ENCODE measurements at regions not wholly inside any gene's neighbourhood (a gene's known extent, or its start where the extent isn't known, plus 50 kb on each side); places are given as distances from the start of the nearest gene placed in this dataset.

GRCh38 chr22:47705350-47705749 lies 942.9 kb downstream of the TBC1D22A start:
- H3K4me3 Mint-ChIP-seq, result no peak overlapping the region
- peaks cover 17% of the 10 kb centered on the region; the same call in 1 of the 2 replicates for H3K36me3 Mint-ChIP-seq (ENCODE audit: low read depth)
- H3K9me3 Mint-ChIP-seq, result peaks cover 42% of the 10 kb centered on the region
- no peaks in the 10 kb centered on the region for H3K4me1 Mint-ChIP-seq (ENCODE audit: low read depth)
- H3K27ac Mint-ChIP-seq, result no peak overlapping the region
- no peaks in the 10 kb centered on the region for H3K27me3 Mint-ChIP-seq (ENCODE audit: insufficient read depth)
- no peak for TF ChIP-seq CTCF (IDR thresholded peaks at IDR 0.05)
- DNase-seq, result no peak

GRCh38 chr22:47698906-47699305 lies 936.5 kb downstream of the TBC1D22A start:
- Mint-ChIP-seq H3K36me3 (ENCODE audit: low read depth) (no peaks in the 10 kb centered on the region), H3K4me1 (ENCODE audit: low read depth) (no peaks in the 10 kb centered on the region), H3K4me3 (no peak overlapping the region), H3K27me3 (ENCODE audit: insufficient read depth) (no peaks in the 10 kb centered on the region; the same call in 1 of the 2 replicates), H3K9me3 (peaks cover 48% of the 10 kb centered on the region), H3K27ac (no peak overlapping the region)
- DNase-seq, result no peak
- no peak for TF ChIP-seq CTCF (IDR thresholded peaks at IDR 0.05)

- TF ChIP-seq CTCF (IDR thresholded peaks at IDR 0.05), result no peak
- DNase-seq, result no peak
- H3K4me3 Mint-ChIP-seq, result no peak overlapping the region
- no peaks in the 10 kb centered on the region for H3K36me3 Mint-ChIP-seq (ENCODE audit: low read depth)
- peaks cover 51% of the 10 kb centered on the region for H3K9me3 Mint-ChIP-seq
- H3K27ac Mint-ChIP-seq, result no peak overlapping the region
- H3K4me1 Mint-ChIP-seq (ENCODE audit: low read depth), result no peaks in the 10 kb centered on the region
- H3K27me3 Mint-ChIP-seq (ENCODE audit: insufficient read depth), result no peaks in the 10 kb centered on the region; the same call in 1 of the 2 replicates
Observed at GRCh38 chr22:47697861-47698260, 935.4 kb downstream of the TBC1D22A start.

- H3K9me3 Mint-ChIP-seq, result peaks cover 53% of the 10 kb centered on the region
- no peak for TF ChIP-seq CTCF (IDR thresholded peaks at IDR 0.05)
- no peak overlapping the region for H3K27ac Mint-ChIP-seq
- DNase-seq, result no peak
- no peaks in the 10 kb centered on the region for H3K36me3 Mint-ChIP-seq (ENCODE audit: low read depth)
- no peaks in the 10 kb centered on the region for H3K4me1 Mint-ChIP-seq (ENCODE audit: low read depth)
- no peak overlapping the region for H3K4me3 Mint-ChIP-seq
- no peaks in the 10 kb centered on the region; the same call in 1 of the 2 replicates for H3K27me3 Mint-ChIP-seq (ENCODE audit: insufficient read depth)
Observed at GRCh38 chr22:47696776-47697175, 934.3 kb downstream of the TBC1D22A start.

DNA sequence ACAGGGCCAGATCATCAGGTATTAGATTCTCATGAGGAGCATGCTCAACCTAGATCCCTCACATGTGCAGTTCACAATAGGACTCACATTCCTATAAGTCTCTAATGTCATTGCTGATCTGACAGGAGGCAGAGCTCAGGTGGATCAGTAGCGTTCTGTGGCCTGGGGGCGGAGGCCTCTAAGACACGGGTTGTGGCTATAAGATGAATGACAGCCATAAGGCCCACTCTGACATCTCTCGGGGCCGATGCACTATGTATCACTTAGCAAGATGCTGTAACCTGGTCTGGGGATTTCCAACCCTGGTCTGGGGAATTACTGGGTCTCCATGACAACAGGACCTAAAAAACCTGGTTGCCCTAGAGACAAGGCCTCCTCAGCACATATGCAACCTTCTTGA lies 932.7 kb downstream of the TBC1D22A start:
- Mint-ChIP-seq H3K4me1 (ENCODE audit: low read depth) (no peaks in the 10 kb centered on the region), H3K9me3 (peaks cover 52% of the 10 kb centered on the region), H3K36me3 (ENCODE audit: low read depth) (no peaks in the 10 kb centered on the region), H3K4me3 (no peak overlapping the region), H3K27ac (no peak overlapping the region), H3K27me3 (ENCODE audit: insufficient read depth) (no peaks in the 10 kb centered on the region; the same call in 1 of the 2 replicates)
- DNase-seq, result no peak
- no peak for TF ChIP-seq CTCF (IDR thresholded peaks at IDR 0.05)
